H1 (cell line): ENCODE measurements at regions not wholly inside any gene's neighbourhood (a gene's known extent, or its start where the extent isn't known, plus 50 kb on each side); places are given as distances from the start of the nearest gene placed in this dataset.

Experiments
- GABPA ChIP-seq: IDR thresholded peaks from 2 replicates; pipeline ENCODE4 v1.6.1; 2011; ENCODE audit warnings: mild to moderate bottlenecking, low read length, moderate library complexity, borderline replicate concordance; ENCODE audit not compliant: insufficient read depth
- POLR2A ChIP-seq, 2 experiments: IDR thresholded peaks; 1 replicate in 1 of 2; 2 replicates in 1 of 2; pipeline ENCODE4 v1.6.1; 2011; ENCODE audit warnings: low read depth in 2 of 2, low read length in 2 of 2, mild to moderate bottlenecking in 2 of 2; ENCODE audit errors: control extremely low read depth in 1 of 2
- RAD21 ChIP-seq, 2 experiments: IDR thresholded peaks in 1 of 2; conservative IDR thresholded peaks in 1 of 2; 2 replicates each; pipeline ENCODE4 v1.6.1; 2011; ENCODE audit warnings: low read depth in 2 of 2, low read length in 2 of 2, improper control_type of control experiment in 1 of 2, inconsistent platforms in 1 of 2, mild to moderate bottlenecking in 1 of 2, moderate library complexity in 1 of 2
- SIRT6 ChIP-seq: IDR thresholded peaks from one replicate; pipeline ENCODE4 v1.7.1; 2012; ENCODE audit warnings: low read length, inconsistent platforms
- TF ChIP-seq, protein P1 (sequence below), 3 experiments: IDR thresholded peaks; 1 replicate in 2 of 3; 2 replicates in 1 of 3; pipeline versions ENCODE4 v1.5.1 to v1.6.1; 2011; ENCODE audit warnings: low read length in 3 of 3, mild to moderate bottlenecking in 3 of 3, inconsistent platforms in 2 of 3, low read depth in 1 of 3, moderate library complexity in 1 of 3; ENCODE audit not compliant: insufficient read depth in 1 of 3; ENCODE audit errors: control extremely low read depth in 1 of 3

DNA sequence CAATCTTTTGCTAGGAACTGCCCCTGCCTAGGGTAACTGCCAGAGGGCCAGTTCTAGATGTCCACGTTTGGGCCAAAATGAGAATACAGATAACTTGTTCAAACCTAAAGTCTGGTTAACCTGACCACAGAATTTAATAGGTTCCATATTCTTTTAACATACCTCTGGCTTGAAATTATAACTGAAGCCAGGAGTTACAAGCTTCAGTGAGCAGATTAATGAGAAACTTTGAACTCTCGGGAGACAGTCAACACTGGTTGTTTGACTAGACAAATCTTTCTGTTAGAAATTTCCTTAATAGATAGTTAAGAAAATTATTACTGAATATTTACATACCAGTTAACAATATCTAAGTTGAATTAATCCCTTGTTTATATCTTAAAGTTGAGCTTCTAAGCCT is 110.0 kb upstream of the KLF7 start:
- TF ChIP-seq GABPA = no peak
- no peak for TF ChIP-seq RAD21 (IDR thresholded peaks at IDR 0.05 in 1 of 2, conservative IDR thresholded peaks at IDR 0.05 in 1 of 2; ENCODE audit: low read depth in 2 of 2, low read length in 2 of 2)
- no peak for TF ChIP-seq POLR2A (IDR thresholded peaks at IDR 0.05; ENCODE audit: control extremely low read depth in 1 of 2, low read depth in 2 of 2, low read length in 2 of 2)
- TF ChIP-seq SIRT6 = no peak
- TF ChIP-seq, protein P1, sequence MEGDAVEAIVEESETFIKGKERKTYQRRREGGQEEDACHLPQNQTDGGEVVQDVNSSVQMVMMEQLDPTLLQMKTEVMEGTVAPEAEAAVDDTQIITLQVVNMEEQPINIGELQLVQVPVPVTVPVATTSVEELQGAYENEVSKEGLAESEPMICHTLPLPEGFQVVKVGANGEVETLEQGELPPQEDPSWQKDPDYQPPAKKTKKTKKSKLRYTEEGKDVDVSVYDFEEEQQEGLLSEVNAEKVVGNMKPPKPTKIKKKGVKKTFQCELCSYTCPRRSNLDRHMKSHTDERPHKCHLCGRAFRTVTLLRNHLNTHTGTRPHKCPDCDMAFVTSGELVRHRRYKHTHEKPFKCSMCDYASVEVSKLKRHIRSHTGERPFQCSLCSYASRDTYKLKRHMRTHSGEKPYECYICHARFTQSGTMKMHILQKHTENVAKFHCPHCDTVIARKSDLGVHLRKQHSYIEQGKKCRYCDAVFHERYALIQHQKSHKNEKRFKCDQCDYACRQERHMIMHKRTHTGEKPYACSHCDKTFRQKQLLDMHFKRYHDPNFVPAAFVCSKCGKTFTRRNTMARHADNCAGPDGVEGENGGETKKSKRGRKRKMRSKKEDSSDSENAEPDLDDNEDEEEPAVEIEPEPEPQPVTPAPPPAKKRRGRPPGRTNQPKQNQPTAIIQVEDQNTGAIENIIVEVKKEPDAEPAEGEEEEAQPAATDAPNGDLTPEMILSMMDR (IDR thresholded peaks at IDR 0.05; ENCODE audit: control extremely low read depth in 1 of 3, insufficient read depth in 1 of 3, low read depth in 1 of 3, low read length in 3 of 3) = no peak
